ENCODE measurements at regions not wholly inside any gene's neighbourhood (a gene's known extent, or its start where the extent isn't known, plus 50 kb on each side); places are given as distances from the start of the nearest gene placed in this dataset.

GRCh38 chr7:84469034-84469433 lies 274.4 kb upstream of the SEMA3A start:
- Histone ChIP-seq H3K27me3 (ENCODE audit: control insufficient read depth, insufficient read depth, low read length) (no peaks in the 10 kb centered on the region), H3K36me3 (ENCODE audit: control insufficient read depth, insufficient read depth, low read length) (no peaks in the 10 kb centered on the region), H3K4me3 (ENCODE audit: low read depth, low read length) (no peak overlapping the region)
- FAIRE-seq (no peak), DNase-seq (ENCODE audit: low read depth) (peak; percentile 35)
- TF ChIP-seq CTCF (IDR thresholded peaks at IDR 0.05; ENCODE audit: insufficient read depth, low read length, severe bottlenecking): no peak

- DNase-seq (ENCODE audit: low read depth): no peak
- no peak for TF ChIP-seq CTCF (IDR thresholded peaks at IDR 0.05; ENCODE audit: insufficient read depth, low read length, severe bottlenecking)
- no peaks in the 10 kb centered on the region for H3K36me3 ChIP-seq (ENCODE audit: control insufficient read depth, insufficient read depth, low read length)
- FAIRE-seq: no peak
- H3K4me3 ChIP-seq (ENCODE audit: low read depth, low read length): no peak overlapping the region
- H3K27me3 ChIP-seq (ENCODE audit: control insufficient read depth, insufficient read depth, low read length): no peaks in the 10 kb centered on the region
Measured at GRCh38 chr7:84462259-84462658, 267.7 kb upstream of the SEMA3A start.

- H3K4me3 ChIP-seq (ENCODE audit: low read depth, low read length): no peak overlapping the region
- TF ChIP-seq CTCF (IDR thresholded peaks at IDR 0.05; ENCODE audit: insufficient read depth, low read length, severe bottlenecking): no peak
- no peak for FAIRE-seq
- no peaks in the 10 kb centered on the region for H3K27me3 ChIP-seq (ENCODE audit: control insufficient read depth, insufficient read depth, low read length)
- H3K36me3 ChIP-seq (ENCODE audit: control insufficient read depth, insufficient read depth, low read length): no peaks in the 10 kb centered on the region
- DNase-seq (ENCODE audit: low read depth): no peak
Measured at GRCh38 chr7:84461093-84461492, 266.5 kb upstream of the SEMA3A start.

GRCh38 chr7:84455788-84456187 lies 261.2 kb upstream of the SEMA3A start:
- no peak for TF ChIP-seq CTCF (IDR thresholded peaks at IDR 0.05; ENCODE audit: insufficient read depth, low read length, severe bottlenecking)
- DNase-seq (ENCODE audit: low read depth) (peak; percentile 61), FAIRE-seq (no peak)
- no peaks in the 10 kb centered on the region for H3K36me3 ChIP-seq (ENCODE audit: control insufficient read depth, insufficient read depth, low read length)
- H3K4me3 ChIP-seq (ENCODE audit: low read depth, low read length): no peak overlapping the region
- H3K27me3 ChIP-seq (ENCODE audit: control insufficient read depth, insufficient read depth, low read length): no peaks in the 10 kb centered on the region

GRCh38 chr7:84454174-84454959 lies 259.8 kb upstream of the SEMA3A start:
- Histone ChIP-seq H3K27me3 (ENCODE audit: control insufficient read depth, insufficient read depth, low read length) (no peaks in the 10 kb centered on the region), H3K36me3 (ENCODE audit: control insufficient read depth, insufficient read depth, low read length) (no peaks in the 10 kb centered on the region), H3K4me3 (ENCODE audit: low read depth, low read length) (no peak overlapping the region)
- DNase-seq (ENCODE audit: low read depth) (peak; percentile 8), FAIRE-seq (no peak)
- no peak for TF ChIP-seq CTCF (IDR thresholded peaks at IDR 0.05; ENCODE audit: insufficient read depth, low read length, severe bottlenecking)

- FAIRE-seq: no peak
- no peak for DNase-seq (ENCODE audit: low read depth)
- no peak overlapping the region for H3K4me3 ChIP-seq (ENCODE audit: low read depth, low read length)
- no peak for TF ChIP-seq CTCF (IDR thresholded peaks at IDR 0.05; ENCODE audit: insufficient read depth, low read length, severe bottlenecking)
- no peaks in the 10 kb centered on the region for H3K27me3 ChIP-seq (ENCODE audit: control insufficient read depth, insufficient read depth, low read length)
- H3K36me3 ChIP-seq (ENCODE audit: control insufficient read depth, insufficient read depth, low read length): no peaks in the 10 kb centered on the region
Measured at GRCh38 chr7:84452618-84453017, 258.0 kb upstream of the SEMA3A start.

All from bronchial epithelial cell (primary cell).